Uterus (tissue), 3 donors: ENCODE measurements at regions not wholly inside any gene's neighbourhood (a gene's known extent, or its start where the extent isn't known, plus 50 kb on each side); places are given as distances from the start of the nearest gene placed in this dataset.

Experiments
- DNase-seq, 2 donors: peaks; one replicate each; pipeline ENCODE4 v3.0.0-alpha.2; 2019 to 2020
- H3K27ac ChIP-seq, 2 donors: fragments of 200-600 bp; sonication (generic); 1 replicate in 1 of 2; 2 replicates in 1 of 2; pipeline ENCODE4 v1.5.1; 2016 to 2018
- H3K27me3 ChIP-seq, 2 donors: fragments of 200-600 bp; sonication (generic); one replicate each; pipeline ENCODE4 v1.5.1; 2018 to 2019; ENCODE audit warnings: control low read depth in 1 of 2
- H3K36me3 ChIP-seq, 2 donors: fragments of 200-600 bp; sonication (generic); one replicate each; pipeline ENCODE4 v1.5.1; 2019; ENCODE audit warnings: control low read depth in 1 of 2
- H3K4me1 ChIP-seq, 2 donors: fragments of 200-600 bp; sonication (generic); one replicate each; pipeline ENCODE4 v1.5.1; 2018 to 2019; ENCODE audit warnings: control low read depth in 1 of 2
- H3K4me3 ChIP-seq, 2 donors: fragments of 200-600 bp; sonication (generic); 1 replicate in 1 of 2; 2 replicates in 1 of 2; pipeline ENCODE4 v1.5.1; 2018 to 2019; ENCODE audit warnings: mild to moderate bottlenecking in 1 of 2
- H3K9me3 ChIP-seq, 2 donors: fragments of 200-600 bp; sonication (generic); one replicate each; pipeline ENCODE4 v1.5.1; 2019; ENCODE audit warnings: control low read depth in 1 of 2
- POLR2A ChIP-seq, 2 donors: fragments of 450-650 bp; IDR thresholded peaks; one replicate each; pipeline ENCODE4 v1.6.1; 2016; ENCODE audit warnings: antibody characterized with exemption in 2 of 2, mild to moderate bottlenecking in 1 of 2, moderate library complexity in 1 of 2
- intact Hi-C: fragments of 100-400 bp; cut with DNase I; formaldehyde crosslinking; loops from one replicate; pipeline ENCODE4 v1.15.1; 2023; ENCODE audit warnings: low total_unique reads
- TF ChIP-seq, protein P1 (sequence below), 4 experiments: fragments of 200-600 bp in 2 of 4; fragments of 450-650 bp in 2 of 4; sonication (generic) in 2 of 4; IDR thresholded peaks; one replicate each; pipeline ENCODE4 v1.5.1; 2016 to 2019; ENCODE audit warnings: antibody characterized with exemption in 4 of 4, mild to moderate bottlenecking in 2 of 4, moderate library complexity in 1 of 4
- donor health status: DM: yes; HTN: yes; CAD: no.

GRCh38 chr5:162995568-162995967 is 441.8 kb upstream of the CCNG1 start:
- H3K4me3 ChIP-seq: no peak overlapping the region
- no peak overlapping the region for H3K27ac ChIP-seq
- H3K36me3 ChIP-seq: no peaks in the 10 kb centered on the region
- H3K4me1 ChIP-seq: no peaks in the 10 kb centered on the region
- DNase-seq: no peak
- intact Hi-C loops: no loop called here
- no peaks in the 10 kb centered on the region for H3K9me3 ChIP-seq
- TF ChIP-seq, protein P1, sequence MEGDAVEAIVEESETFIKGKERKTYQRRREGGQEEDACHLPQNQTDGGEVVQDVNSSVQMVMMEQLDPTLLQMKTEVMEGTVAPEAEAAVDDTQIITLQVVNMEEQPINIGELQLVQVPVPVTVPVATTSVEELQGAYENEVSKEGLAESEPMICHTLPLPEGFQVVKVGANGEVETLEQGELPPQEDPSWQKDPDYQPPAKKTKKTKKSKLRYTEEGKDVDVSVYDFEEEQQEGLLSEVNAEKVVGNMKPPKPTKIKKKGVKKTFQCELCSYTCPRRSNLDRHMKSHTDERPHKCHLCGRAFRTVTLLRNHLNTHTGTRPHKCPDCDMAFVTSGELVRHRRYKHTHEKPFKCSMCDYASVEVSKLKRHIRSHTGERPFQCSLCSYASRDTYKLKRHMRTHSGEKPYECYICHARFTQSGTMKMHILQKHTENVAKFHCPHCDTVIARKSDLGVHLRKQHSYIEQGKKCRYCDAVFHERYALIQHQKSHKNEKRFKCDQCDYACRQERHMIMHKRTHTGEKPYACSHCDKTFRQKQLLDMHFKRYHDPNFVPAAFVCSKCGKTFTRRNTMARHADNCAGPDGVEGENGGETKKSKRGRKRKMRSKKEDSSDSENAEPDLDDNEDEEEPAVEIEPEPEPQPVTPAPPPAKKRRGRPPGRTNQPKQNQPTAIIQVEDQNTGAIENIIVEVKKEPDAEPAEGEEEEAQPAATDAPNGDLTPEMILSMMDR (IDR thresholded peaks at IDR 0.05): no peak
- no peak for TF ChIP-seq POLR2A (IDR thresholded peaks at IDR 0.05)
- H3K27me3 ChIP-seq: no peaks in the 10 kb centered on the region

DNA sequence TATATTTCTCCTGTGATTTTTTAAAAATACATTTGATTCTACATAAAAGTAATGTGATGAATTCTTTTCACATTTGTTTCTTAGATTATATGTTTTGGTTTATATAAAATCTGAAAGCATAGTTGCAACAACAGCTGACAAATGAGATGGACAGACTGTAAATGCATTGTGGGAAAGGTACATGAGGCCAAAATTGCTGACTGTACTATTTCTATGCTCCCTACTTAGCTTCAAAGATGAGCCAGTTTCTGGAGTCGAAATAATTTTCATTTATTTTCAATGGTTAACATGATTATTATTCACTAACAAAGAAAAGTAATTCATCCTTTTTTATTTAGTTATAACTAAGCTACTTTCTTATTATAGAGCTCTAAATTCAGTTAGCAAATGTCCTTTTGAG is 441.3 kb upstream of the CCNG1 start:
- Histone ChIP-seq H3K9me3 (no peaks in the 10 kb centered on the region), H3K36me3 (no peaks in the 10 kb centered on the region), H3K27me3 (no peaks in the 10 kb centered on the region), H3K4me1 (no peaks in the 10 kb centered on the region), H3K27ac (no peak overlapping the region), H3K4me3 (no peak overlapping the region)
- intact Hi-C loops: no loop called here
- TF ChIP-seq, protein P1 (IDR thresholded peaks at IDR 0.05): no peak
- TF ChIP-seq POLR2A (IDR thresholded peaks at IDR 0.05): no peak
- DNase-seq: no peak

DNA sequence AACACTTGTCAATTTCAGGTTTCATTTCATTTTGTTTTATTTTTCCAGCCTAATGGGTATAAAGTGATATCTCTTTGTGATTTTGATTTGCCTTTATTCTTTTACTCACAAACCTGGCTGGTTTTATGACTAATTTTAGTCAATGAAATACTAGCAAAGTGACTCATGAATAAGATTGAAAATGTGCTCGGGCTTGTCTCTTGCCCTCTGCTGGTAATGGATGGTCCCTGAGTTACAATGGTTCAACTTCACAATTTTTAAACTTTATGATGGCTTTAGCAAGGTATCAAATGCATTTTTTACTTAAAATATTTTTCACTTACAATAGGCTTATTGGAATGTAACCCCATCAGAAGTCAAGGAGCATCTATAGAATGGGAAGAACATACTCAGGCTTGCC is 431.4 kb upstream of the CCNG1 start:
- Histone ChIP-seq H3K4me1 (no peaks in the 10 kb centered on the region), H3K27ac (no peak overlapping the region), H3K27me3 (no peaks in the 10 kb centered on the region), H3K4me3 (no peak overlapping the region), H3K36me3 (no peaks in the 10 kb centered on the region), H3K9me3 (no peaks in the 10 kb centered on the region)
- TF ChIP-seq POLR2A (IDR thresholded peaks at IDR 0.05): no peak
- TF ChIP-seq, protein P1 (IDR thresholded peaks at IDR 0.05): no peak
- intact Hi-C loops: no loop called here
- no peak for DNase-seq

GRCh38 chr5:163022582-163023128 is 414.7 kb upstream of the CCNG1 start:
- no peak for DNase-seq
- Histone ChIP-seq H3K27me3 (no peaks in the 10 kb centered on the region), H3K4me3 (no peak overlapping the region), H3K4me1 (no peaks in the 10 kb centered on the region), H3K9me3 (no peaks in the 10 kb centered on the region), H3K27ac (no peak overlapping the region), H3K36me3 (no peaks in the 10 kb centered on the region)
- intact Hi-C loops: no loop called here
- TF ChIP-seq, protein P1 (IDR thresholded peaks at IDR 0.05): no peak
- TF ChIP-seq POLR2A (IDR thresholded peaks at IDR 0.05): no peak

DNA sequence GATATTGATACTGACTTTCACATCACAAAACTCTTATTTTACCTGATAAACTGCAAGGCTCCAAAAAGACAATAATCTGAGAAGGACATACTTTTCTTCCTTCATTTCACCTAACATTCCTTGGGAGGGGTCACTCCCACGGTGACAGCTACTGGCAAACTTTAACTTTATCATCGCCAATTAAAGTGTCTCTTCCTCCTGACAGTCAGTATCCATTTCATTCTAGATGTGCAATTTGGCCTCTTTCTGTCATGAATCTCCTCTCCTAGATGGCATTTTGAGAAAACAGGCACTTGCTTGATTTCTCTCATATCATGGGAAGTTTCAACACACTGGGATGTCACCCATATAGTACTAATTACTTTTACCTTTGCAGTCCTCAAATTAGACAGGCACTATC is 413.5 kb upstream of the CCNG1 start:
- intact Hi-C loops: no loop called here
- DNase-seq: no peak
- Histone ChIP-seq H3K27ac (no peak overlapping the region), H3K4me3 (no peak overlapping the region), H3K9me3 (no peaks in the 10 kb centered on the region), H3K36me3 (no peaks in the 10 kb centered on the region), H3K4me1 (no peaks in the 10 kb centered on the region), H3K27me3 (no peaks in the 10 kb centered on the region)
- TF ChIP-seq POLR2A (IDR thresholded peaks at IDR 0.05): no peak
- TF ChIP-seq, protein P1 (IDR thresholded peaks at IDR 0.05): no peak
